ENCODE measurements at regions not wholly inside any gene's neighbourhood (a gene's known extent, or its start where the extent isn't known, plus 50 kb on each side); places are given as distances from the start of the nearest gene placed in this dataset.

DNA sequence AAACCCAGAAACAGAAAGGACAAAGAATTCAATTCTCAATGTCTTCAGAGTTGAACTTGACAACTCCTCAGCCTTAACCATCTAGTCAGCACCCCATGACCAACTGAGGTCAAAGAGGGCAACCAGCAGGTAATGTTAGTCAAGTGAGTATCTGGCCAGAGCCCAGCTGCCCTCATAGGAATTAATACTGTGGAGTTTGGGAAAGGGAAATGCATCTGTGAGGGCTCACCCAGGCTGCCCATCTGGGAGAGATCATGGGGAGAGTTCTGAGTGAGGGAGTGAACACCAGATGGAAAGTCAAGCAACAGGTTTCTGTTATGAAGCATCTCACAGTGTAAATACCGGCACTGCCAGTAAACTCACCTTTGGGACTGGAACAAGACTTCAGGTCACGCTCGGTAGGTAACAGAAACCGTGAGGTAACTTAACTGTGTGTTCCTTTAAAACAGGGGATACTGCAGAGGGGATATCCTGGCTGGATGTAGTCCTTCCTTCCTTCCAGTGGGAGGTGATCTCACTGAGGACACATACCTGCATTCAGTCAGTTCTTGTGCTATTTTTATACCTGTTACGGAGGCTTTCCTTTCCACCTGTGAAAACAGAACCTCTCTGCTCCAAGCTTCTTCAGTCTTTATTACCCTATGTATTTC is 94.4 kb downstream of the DAD1 start (continued):
- TF ChIP-seq GABPA (IDR thresholded peaks at IDR 0.05; ENCODE audit: borderline replicate concordance, insufficient read depth, low read length) (no peak), NRF1 (IDR thresholded peaks at IDR 0.05; ENCODE audit: low read depth, low read length) (no peak)
